Astrocyte (in vitro differentiated cells and primary cell): ENCODE measurements at regions not wholly inside any gene's neighbourhood (a gene's known extent, or its start where the extent isn't known, plus 50 kb on each side); places are given as distances from the start of the nearest gene placed in this dataset.

ENCODE experiments used
- CTCF ChIP-seq: IDR thresholded peaks from 2 replicates; pipeline ENCODE4 v1.5.1; 2011; ENCODE audit warnings: low read depth, mild to moderate bottlenecking, inconsistent platforms, low read length, moderate library complexity; ENCODE audit not compliant: insufficient read depth
- EZH2 ChIP-seq: IDR thresholded peaks from 2 replicates; pipeline ENCODE4 v1.6.1; 2012; ENCODE audit warnings: mild to moderate bottlenecking, low read length, inconsistent platforms; ENCODE audit not compliant: insufficient read depth

- TF ChIP-seq CTCF (no peak), EZH2 (no peak)
Observed at GRCh38 chr10:28180654-28181053, 122.2 kb downstream of the MPP7 start.
